WTC11 (cell line): ENCODE measurements at regions not wholly inside any gene's neighbourhood (a gene's known extent, or its start where the extent isn't known, plus 50 kb on each side); places are given as distances from the start of the nearest gene placed in this dataset.

Experiments used
- ATAC-seq: fragments of 200-7000 bp; cut with Tn5 transposase; 2 replicates; pipeline ENCODE4 v1.10.0; 2021; ENCODE audit warnings: mild to moderate bottlenecking, moderate library complexity
- CTCF ChIA-PET: fragments of 300-600 bp; sonication (Branson Sonifier 250); formaldehyde crosslinking; loops from one replicate; lab custom pipeline; 2021; ENCODE audit warnings: antibody characterized with exemption; lab: Charles Lee
- POLR2A ChIA-PET: fragments of 350-600 bp; sonication (Branson Sonifier 250); formaldehyde crosslinking; loops from one replicate; lab custom pipeline; 2021; ENCODE audit warnings: antibody characterized with exemption; lab: Charles Lee
- DNase-seq: peaks from one replicate; pipeline ENCODE4 v3.0.0; 2021; ENCODE audit warnings: low spot score
- H3K27ac Mint-ChIP-seq: 2 replicates; pipeline ENCODE4 v1.8.0; 2021; ENCODE audit warnings: mixed read lengths
- H3K27me3 Mint-ChIP-seq: 2 replicates; pipeline ENCODE4 v1.8.0; 2021; ENCODE audit warnings: low read depth, mild to moderate bottlenecking, moderate library complexity, mixed read lengths
- H3K36me3 Mint-ChIP-seq: 2 replicates; pipeline ENCODE4 v1.8.0; 2021; ENCODE audit warnings: mixed read lengths
- H3K4me1 Mint-ChIP-seq: 2 replicates; pipeline ENCODE4 v1.8.0; 2022; ENCODE audit warnings: mixed read lengths
- H3K4me3 Mint-ChIP-seq: 2 replicates; pipeline ENCODE4 v1.8.0; 2021; ENCODE audit warnings: mild to moderate bottlenecking, moderate library complexity, mixed read lengths
- H3K9me3 Mint-ChIP-seq: 2 replicates; pipeline ENCODE4 v1.8.0; 2021; ENCODE audit warnings: mixed read lengths
- ATF3 ChIP-seq: sonication (generic); formaldehyde crosslinking; conservative IDR thresholded peaks from 2 replicates; pipeline ENCODE4 v1.8.1; 2022; ENCODE audit warnings: mild to moderate bottlenecking, missing genetic modification reagents
- ATF6 ChIP-seq: sonication (generic); formaldehyde crosslinking; IDR thresholded peaks from 2 replicates; pipeline ENCODE4 v1.8.1; 2023; ENCODE audit warnings: mild to moderate bottlenecking, missing genetic modification reagents
- E2F4 ChIP-seq: sonication (generic); formaldehyde crosslinking; IDR thresholded peaks from 2 replicates; pipeline ENCODE4 v1.8.1; 2022; ENCODE audit warnings: low read depth, mild to moderate bottlenecking, moderate library complexity, missing genetic modification reagents, borderline replicate concordance
- FOXP1 ChIP-seq: sonication (generic); formaldehyde crosslinking; IDR thresholded peaks from 2 replicates; pipeline ENCODE4 v1.8.0; 2022; ENCODE audit warnings: missing genetic modification reagents, mild to moderate bottlenecking, moderate library complexity, borderline replicate concordance
- JUN ChIP-seq: sonication (generic); formaldehyde crosslinking; IDR thresholded peaks from 2 replicates; pipeline ENCODE4 v1.8.0; 2023; ENCODE audit warnings: mild to moderate bottlenecking, missing genetic modification reagents
- MLX ChIP-seq: sonication (generic); formaldehyde crosslinking; IDR thresholded peaks from 2 replicates; pipeline ENCODE4 v1.8.1; 2023; ENCODE audit warnings: mild to moderate bottlenecking, missing genetic modification reagents, moderate library complexity
- NR2C2 ChIP-seq: sonication (generic); formaldehyde crosslinking; IDR thresholded peaks from 2 replicates; pipeline ENCODE4 v1.8.0; 2022; ENCODE audit warnings: mild to moderate bottlenecking, missing genetic modification reagents
- NR3C1 ChIP-seq: sonication (generic); formaldehyde crosslinking; conservative IDR thresholded peaks from 2 replicates; pipeline ENCODE4 v1.8.1; 2023; ENCODE audit warnings: low read depth, mild to moderate bottlenecking, missing genetic modification reagents
- SMAD3 ChIP-seq: sonication (generic); formaldehyde crosslinking; IDR thresholded peaks from 2 replicates; pipeline ENCODE4 v1.8.0; 2022; ENCODE audit warnings: missing genetic modification reagents, mild to moderate bottlenecking, borderline replicate concordance
- USF1 ChIP-seq: sonication (generic); formaldehyde crosslinking; IDR thresholded peaks from 2 replicates; pipeline ENCODE4 v1.8.0; 2022; ENCODE audit warnings: mild to moderate bottlenecking, missing genetic modification reagents
- ZNF219 ChIP-seq: sonication (generic); formaldehyde crosslinking; IDR thresholded peaks from 2 replicates; pipeline ENCODE4 v1.8.0; 2023; ENCODE audit warnings: missing genetic modification reagents, mild to moderate bottlenecking, borderline replicate concordance
- ZNF416 ChIP-seq: fragments of 250-450 bp; sonication (Bioruptor Pico); IDR thresholded peaks from 2 replicates; pipeline ENCODE4 v1.9.0; 2021; ENCODE audit warnings: mild to moderate bottlenecking, inconsistent platforms
- ZNF532 ChIP-seq: fragments of 250-450 bp; sonication (Bioruptor Pico); IDR thresholded peaks from 2 replicates; pipeline ENCODE4 v1.9.0; 2021; ENCODE audit warnings: mild to moderate bottlenecking, borderline replicate concordance

- H3K27ac Mint-ChIP-seq, result peak overlapping the region; percentile 47; the same call in 1 of the 2 replicates
- CTCF ChIA-PET, result no interaction called here
- peaks cover 22% of the 10 kb centered on the region for H3K4me1 Mint-ChIP-seq
- ATAC-seq, result no peak
- no peak for TF ChIP-seq ZNF416 (CRISPR knock-in tag)
- TF ChIP-seq NR3C1, result no peak
- no peak for TF ChIP-seq SMAD3 (CRISPR knock-in tag)
- no peak for TF ChIP-seq NR2C2 (CRISPR knock-in tag)
- no peak for TF ChIP-seq MLX (CRISPR knock-in tag)
- TF ChIP-seq USF1 (CRISPR knock-in tag), result no peak
- no peak for TF ChIP-seq E2F4 (CRISPR knock-in tag)
- TF ChIP-seq JUN, result no peak
- no peak for TF ChIP-seq ATF6 (CRISPR knock-in tag)
- no peak for TF ChIP-seq ATF3 (CRISPR knock-in tag)
- TF ChIP-seq ZNF219 (CRISPR knock-in tag), result no peak
- TF ChIP-seq ZNF532 (CRISPR knock-in tag), result no peak
- H3K36me3 Mint-ChIP-seq, result peaks cover 11% of the 10 kb centered on the region
- H3K9me3 Mint-ChIP-seq, result peaks cover 19% of the 10 kb centered on the region
- H3K27me3 Mint-ChIP-seq, result 0 out of 2 replicates have a peak, but pooled peaks cover 3% of the 10 kb centered on the region
- POLR2A ChIA-PET, result no interaction called here
- no peak for DNase-seq
- no peak overlapping the region for H3K4me3 Mint-ChIP-seq
Observed at GRCh38 chr9:29873579-29873978, 2300.3 kb upstream of the C9orf72 start.

- no peak for ATAC-seq
- Mint-ChIP-seq H3K9me3 (peaks cover 3% of the 10 kb centered on the region), H3K4me1 (peaks cover 22% of the 10 kb centered on the region), H3K36me3 (peaks cover 1% of the 10 kb centered on the region; the same call in 1 of the 2 replicates), H3K4me3 (no peak overlapping the region), H3K27me3 (0 out of 2 replicates have a peak, but pooled peaks cover 3% of the 10 kb centered on the region), H3K27ac (no peak overlapping the region)
- ChIA-PET CTCF (no interaction called here), POLR2A (no interaction called here)
- no peak for DNase-seq
- TF ChIP-seq ATF3 (CRISPR knock-in tag) (no peak), FOXP1 (CRISPR knock-in tag) (no peak)
Observed at GRCh38 chr9:29875547-29875946, 2302.3 kb upstream of the C9orf72 start.
